ENCODE measurements at regions not wholly inside any gene's neighbourhood (a gene's known extent, or its start where the extent isn't known, plus 50 kb on each side); places are given as distances from the start of the nearest gene placed in this dataset.

- H3K4me1 ChIP-seq, result peaks cover 0 to 52% (median 22%) of the 10 kb centered on the region in 4 donors
These were observed 120.8 kb downstream of the CEBPB start for GRCh38 chr20:50311308-50312001.

DNA sequence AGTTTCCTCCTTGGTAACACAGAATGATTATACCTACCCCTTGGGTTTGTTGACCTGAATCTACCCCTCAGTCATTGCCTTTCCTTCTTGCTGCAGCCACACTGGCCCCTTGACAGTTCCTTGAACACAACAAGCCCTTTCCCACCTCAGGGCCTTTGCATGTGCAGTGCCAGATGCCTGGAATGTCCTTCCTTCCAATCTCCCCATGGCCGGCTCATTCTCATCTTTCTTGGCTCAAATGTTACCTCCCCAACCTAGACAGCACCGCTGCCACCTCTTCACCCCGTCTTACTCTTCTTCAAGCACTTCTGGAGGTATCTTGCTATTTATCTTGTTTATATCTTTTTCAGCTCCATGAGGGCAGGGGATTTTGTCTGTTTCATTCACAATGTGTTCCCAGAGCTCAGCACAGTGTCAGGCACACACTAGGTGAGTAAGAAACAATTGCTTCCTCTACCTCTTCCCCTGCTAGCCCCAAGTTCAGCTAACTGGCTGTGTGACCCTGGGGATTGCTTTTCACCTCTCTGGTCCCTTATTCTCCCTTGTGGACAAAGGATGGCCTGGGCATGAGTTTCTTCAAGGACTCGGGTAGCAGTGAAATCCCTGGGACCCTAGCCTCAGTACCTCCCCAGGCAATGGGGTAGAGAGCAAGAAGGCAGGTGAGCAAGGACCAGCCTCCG, 121.5 kb downstream of the CEBPB start:
- intact Hi-C loops (cut with DNase I), result loop anchor here (10.0 kb wide), 2 partner anchors 53 to 63 kb away; no protein-coding TSS in a partner anchor
- Histone ChIP-seq H3K27me3 (no peaks in the 10 kb centered on the region), H3K4me1 (peaks cover 0 to 45% (median 18%) of the 10 kb centered on the region in 4 donors), H3K9me3 (no peaks in the 10 kb centered on the region), H3K36me3 (no peaks in the 10 kb centered on the region), H3K27ac (peak overlapping the region; percentile 48 to 75 (median 64)), H3K4me3 (peak overlapping the region in 1 of 3 donors; percentile 16)
- ATAC-seq (no peak), DNase-seq (no peak)
- TF ChIP-seq POLR2A (IDR thresholded peaks at IDR 0.05), result no peak
- WGBS (ENCODE audit: insufficient coverage, low coverage, low lambda C conversion rate, missing lambda C conversion rate), result 70% methylated on average over 4 of the region's 5 CpGs

More at GRCh38 chr20:50311308-50312001, 120.8 kb downstream of the CEBPB start:
- 64% methylated on average over 6 of the region's 12 CpGs for WGBS (ENCODE audit: insufficient coverage, low coverage, low lambda C conversion rate, missing lambda C conversion rate)
- Histone ChIP-seq H3K4me3 (no peak overlapping the region), H3K9me3 (no peaks in the 10 kb centered on the region), H3K36me3 (no peaks in the 10 kb centered on the region), H3K27me3 (no peaks in the 10 kb centered on the region), H3K27ac (peak overlapping the region in 2 of 3 donors; percentile 48 to 75)
- no peak for TF ChIP-seq POLR2A (IDR thresholded peaks at IDR 0.05)
- TF ChIP-seq, protein P1, sequence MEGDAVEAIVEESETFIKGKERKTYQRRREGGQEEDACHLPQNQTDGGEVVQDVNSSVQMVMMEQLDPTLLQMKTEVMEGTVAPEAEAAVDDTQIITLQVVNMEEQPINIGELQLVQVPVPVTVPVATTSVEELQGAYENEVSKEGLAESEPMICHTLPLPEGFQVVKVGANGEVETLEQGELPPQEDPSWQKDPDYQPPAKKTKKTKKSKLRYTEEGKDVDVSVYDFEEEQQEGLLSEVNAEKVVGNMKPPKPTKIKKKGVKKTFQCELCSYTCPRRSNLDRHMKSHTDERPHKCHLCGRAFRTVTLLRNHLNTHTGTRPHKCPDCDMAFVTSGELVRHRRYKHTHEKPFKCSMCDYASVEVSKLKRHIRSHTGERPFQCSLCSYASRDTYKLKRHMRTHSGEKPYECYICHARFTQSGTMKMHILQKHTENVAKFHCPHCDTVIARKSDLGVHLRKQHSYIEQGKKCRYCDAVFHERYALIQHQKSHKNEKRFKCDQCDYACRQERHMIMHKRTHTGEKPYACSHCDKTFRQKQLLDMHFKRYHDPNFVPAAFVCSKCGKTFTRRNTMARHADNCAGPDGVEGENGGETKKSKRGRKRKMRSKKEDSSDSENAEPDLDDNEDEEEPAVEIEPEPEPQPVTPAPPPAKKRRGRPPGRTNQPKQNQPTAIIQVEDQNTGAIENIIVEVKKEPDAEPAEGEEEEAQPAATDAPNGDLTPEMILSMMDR (IDR thresholded peaks at IDR 0.05), result no peak
- ATAC-seq (no peak), DNase-seq (no peak)
- intact Hi-C loops (cut with DNase I), result loop anchor here (10.0 kb wide), 2 partner anchors 53 to 63 kb away; no protein-coding TSS in a partner anchor

GRCh38 chr20:50312682-50313521, 122.3 kb downstream of the CEBPB start:
- H3K4me1 ChIP-seq, result peaks cover 0 to 37% (median 14%) of the 10 kb centered on the region in 4 donors
- ATAC-seq (peak; percentile 42 to 51 (median 45)), DNase-seq (peak; percentile 74 to 81 (median 80))
- no peaks in the 10 kb centered on the region for H3K27me3 ChIP-seq
- H3K4me3 ChIP-seq, result peak overlapping the region in 1 of 3 donors; percentile 16
- H3K9me3 ChIP-seq, result no peaks in the 10 kb centered on the region
- intact Hi-C loops (cut with DNase I), result loop anchor here (10.0 kb wide), 2 partner anchors 52 to 62 kb away; no protein-coding TSS in a partner anchor
- H3K36me3 ChIP-seq, result no peaks in the 10 kb centered on the region
- peak overlapping the region; percentile 48 to 75 (median 64) for H3K27ac ChIP-seq
- WGBS (ENCODE audit: insufficient coverage, low coverage, low lambda C conversion rate, missing lambda C conversion rate), result 35% methylated on average over 13 of the region's 16 CpGs
- TF ChIP-seq, protein P1 (IDR thresholded peaks at IDR 0.05), result no peak
- no peak for TF ChIP-seq POLR2A (IDR thresholded peaks at IDR 0.05)

GRCh38 chr20:50313522-50313820, 122.8 kb downstream of the CEBPB start:
- no peak for ATAC-seq
- TF ChIP-seq, protein P1 (IDR thresholded peaks at IDR 0.05), result no peak
- no peak for TF ChIP-seq POLR2A (IDR thresholded peaks at IDR 0.05)

More at GRCh38 chr20:50313522-50313820, 122.8 kb downstream of the CEBPB start:
- intact Hi-C loops (cut with DNase I), result loop anchor here (10.0 kb wide), 2 partner anchors 51 to 61 kb away; no protein-coding TSS in a partner anchor
- no peak overlapping the region for H3K4me3 ChIP-seq
- no peaks in the 10 kb centered on the region for H3K36me3 ChIP-seq
- H3K27ac ChIP-seq, result peak overlapping the region in 2 of 3 donors; percentile 48 to 75
- H3K27me3 ChIP-seq, result no peaks in the 10 kb centered on the region
- H3K9me3 ChIP-seq, result no peaks in the 10 kb centered on the region
- WGBS (ENCODE audit: insufficient coverage, low coverage, low lambda C conversion rate, missing lambda C conversion rate), result 92% methylated on average over 2 of the region's 2 CpGs
- no peak for DNase-seq
- H3K4me1 ChIP-seq, result peaks cover 0 to 31% (median 11%) of the 10 kb centered on the region in 4 donors

Data from right lobe of liver (tissue), 6 donors.